HG02852 (cell line): ENCODE measurements at regions not wholly inside any gene's neighbourhood (a gene's known extent, or its start where the extent isn't known, plus 50 kb on each side); places are given as distances from the start of the nearest gene placed in this dataset.
"Not testable (repeated sequence)": the region's sequence is repeated elsewhere in the genome, so short reads cannot be mapped to it uniquely, and the experiment has no call there.

Source experiments
- ATAC-seq: cut with Tn5 transposase; IDR thresholded peaks from one replicate; pipeline ENCODE4 v1.9.1; 2021; ENCODE audit warnings: mild to moderate bottlenecking, moderate library complexity; ENCODE audit not compliant: unreplicated experiment

DNA sequence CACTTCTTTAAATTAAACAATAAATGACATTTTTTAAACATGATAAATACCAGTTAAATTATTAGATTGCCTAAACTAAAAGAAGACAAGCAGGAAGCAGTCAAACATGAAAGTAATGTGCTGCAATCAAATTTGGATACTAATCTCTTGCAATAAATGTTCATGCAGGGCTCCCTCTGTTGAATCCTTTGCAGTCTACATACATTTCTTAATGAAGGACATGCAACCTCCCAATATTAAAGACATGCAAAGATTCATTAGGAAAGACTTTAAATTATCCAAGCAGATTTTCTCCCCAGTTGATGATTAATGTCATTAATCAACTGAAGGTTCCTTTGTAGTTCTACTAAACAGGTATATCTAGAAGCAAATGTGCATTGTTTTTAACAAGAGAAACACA is 245.4 kb downstream of the ZIC4 start:
- no peak for ATAC-seq

DNA sequence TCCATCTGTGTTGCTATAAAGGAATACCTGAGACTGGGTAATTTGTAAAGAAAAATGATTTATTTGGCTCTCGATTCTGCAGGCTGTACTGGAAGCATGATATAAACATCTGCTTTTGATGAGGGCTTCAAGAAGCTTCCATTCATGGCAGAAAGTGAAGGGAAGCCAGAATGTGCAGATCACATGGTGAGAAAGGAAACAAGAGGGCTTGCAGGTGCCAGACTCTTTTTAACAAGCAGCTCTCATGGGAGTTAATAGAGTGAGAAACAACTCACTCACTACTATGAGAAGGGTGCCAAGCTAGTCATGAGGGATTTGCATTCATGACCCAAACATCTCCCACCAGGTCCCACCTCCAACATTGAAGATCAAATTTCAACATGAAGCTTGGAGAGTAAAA is 247.2 kb downstream of the ZIC4 start:
- ATAC-seq, result no peak

DNA sequence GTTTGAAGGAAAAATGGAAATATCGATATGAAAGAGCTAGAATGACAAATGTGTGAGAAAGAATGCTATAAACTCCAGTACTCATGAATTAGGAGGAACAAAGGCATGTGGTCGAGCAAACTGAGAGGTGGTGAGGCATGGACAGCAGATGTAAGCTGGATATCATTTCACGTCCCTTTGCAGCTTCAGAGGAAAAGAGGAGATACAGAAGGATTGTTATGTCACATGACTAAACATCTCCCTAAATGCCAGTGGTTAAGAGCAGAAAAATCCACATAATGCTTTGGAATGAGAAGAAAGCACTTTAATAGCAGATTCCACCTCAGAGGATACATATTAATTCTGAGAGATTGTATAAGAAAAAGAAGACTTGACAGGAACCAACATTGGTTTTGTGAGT is 248.7 kb downstream of the ZIC4 start:
- ATAC-seq, result no peak

DNA sequence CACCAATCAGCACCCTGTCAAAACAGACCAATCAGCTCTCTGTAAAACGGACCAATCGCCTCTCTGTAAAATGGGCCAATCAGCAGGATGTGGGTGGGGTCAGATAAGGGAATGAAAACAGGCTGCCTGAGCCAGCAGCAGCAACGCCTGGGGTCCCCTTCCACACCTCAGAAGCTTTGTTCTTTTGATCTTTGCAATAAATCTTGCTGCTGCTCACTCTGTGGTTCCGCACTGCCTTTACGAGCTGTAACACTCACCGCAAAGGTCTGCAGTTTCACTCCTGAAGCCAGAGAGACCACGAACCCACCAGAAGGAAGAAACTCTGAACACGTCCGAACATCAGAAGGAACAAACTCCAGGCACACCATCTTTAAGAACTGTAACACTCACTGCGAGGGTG is 251.4 kb downstream of the ZIC4 start:
- not testable (repeated sequence) for ATAC-seq

DNA sequence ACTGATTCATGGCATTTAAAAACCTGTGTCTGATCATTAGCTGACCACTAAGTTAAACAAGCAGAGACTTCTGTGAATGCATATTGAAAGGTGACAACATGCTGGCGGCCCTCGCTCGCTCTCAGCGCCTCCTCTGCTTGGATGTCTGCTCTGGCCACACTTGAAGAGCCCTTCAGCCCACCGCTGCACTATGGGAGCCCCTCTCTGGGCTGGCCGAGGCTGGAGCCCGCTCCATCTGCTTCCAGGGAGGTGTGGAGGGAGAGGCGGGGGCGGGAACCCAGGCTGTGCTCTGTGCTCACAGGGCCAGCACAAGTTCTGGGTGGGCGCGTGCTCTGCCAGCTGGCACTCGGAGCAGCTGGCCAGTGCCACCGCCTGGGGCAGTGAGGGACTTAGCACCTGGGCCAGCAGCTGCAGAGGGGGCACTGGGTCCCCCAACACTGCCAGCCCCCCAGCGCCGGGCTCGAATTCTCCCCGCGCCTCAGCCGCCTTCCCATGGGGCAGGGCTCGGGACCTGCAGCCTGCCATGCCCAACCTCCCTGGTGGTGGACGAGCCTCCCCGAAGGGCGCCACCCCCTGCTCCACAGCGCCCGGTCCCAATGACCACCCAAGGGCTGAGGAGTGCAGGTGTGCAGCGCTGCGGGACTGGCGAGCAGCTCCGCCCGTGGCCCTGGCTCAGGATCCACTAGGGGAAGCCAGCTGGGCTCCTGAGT is 252.4 kb downstream of the ZIC4 start:
- ATAC-seq, result no peak

DNA sequence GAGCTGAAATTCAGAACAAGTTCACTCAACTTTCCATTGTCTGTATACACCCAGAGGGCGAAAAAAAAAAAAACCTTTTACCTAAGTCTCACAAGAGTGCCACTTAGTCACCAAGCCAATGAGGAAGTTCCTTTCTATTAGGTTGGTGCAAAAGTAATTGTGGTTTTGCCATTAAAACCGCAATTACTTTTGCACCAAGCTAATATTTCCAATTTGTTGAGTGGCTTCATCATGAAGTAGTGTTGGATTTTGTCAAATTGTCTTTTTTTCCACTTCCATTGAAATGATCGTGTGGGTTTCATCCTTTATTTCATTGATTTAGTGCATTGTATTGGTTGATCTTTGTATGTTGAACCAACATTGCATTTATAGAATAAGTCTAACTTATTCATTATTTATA is 253.9 kb downstream of the ZIC4 start:
- ATAC-seq, result no peak

DNA sequence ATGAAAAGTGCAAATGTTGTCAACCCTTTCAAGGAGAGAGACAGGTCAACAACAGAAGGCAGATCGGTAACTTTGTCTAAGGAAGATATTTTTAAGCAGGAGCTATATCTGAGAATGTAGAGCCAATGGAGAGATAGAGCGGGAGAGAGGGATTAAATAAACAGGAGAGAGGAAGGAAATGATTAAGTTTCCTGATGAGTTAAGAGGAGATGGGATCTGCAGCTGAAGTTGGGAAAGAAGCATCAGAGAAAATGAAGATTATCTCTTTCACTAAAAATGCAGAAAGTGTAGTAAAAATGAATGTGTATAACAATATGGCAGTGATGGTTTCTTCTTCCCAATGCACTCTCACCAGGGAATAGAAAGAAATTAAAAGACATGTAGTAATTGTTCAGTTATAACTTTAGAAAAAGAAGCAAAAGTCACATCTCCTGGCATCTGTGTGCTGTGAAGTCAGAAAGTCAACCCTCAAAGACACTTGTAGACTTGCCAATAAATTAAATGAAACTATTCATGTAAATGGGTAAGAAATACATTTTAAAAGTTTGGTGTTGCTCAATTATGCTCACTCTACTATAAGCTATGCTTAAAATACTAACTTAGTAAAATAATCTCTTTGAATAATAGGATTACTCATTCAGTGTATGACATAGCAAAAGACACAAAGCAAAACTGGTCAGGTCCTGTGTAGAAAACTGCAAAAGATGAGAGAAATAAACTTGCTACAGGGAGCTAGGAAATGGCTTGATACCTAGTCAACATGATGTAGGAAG is 264.6 kb downstream of the ZIC4 start:
- ATAC-seq, result no peak

DNA sequence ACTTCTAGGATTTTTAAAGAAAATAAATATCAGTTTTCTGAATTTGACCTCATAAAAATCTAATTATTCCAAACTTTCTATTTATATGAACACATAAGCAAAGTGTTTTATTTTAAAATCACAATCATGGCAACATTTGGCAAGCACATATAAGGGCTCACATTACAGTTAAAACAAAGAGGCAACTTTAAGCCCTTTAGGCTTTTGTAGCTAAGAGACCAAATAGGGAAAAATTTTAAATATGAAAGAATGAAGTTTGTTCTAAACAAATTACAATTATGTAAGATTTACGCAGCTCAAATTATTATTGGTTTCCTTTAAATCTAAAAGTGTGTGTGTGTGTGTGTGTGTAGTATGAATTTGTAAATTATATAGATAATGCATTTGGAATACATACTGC is 267.0 kb downstream of the ZIC4 start:
- ATAC-seq, result no peak

DNA sequence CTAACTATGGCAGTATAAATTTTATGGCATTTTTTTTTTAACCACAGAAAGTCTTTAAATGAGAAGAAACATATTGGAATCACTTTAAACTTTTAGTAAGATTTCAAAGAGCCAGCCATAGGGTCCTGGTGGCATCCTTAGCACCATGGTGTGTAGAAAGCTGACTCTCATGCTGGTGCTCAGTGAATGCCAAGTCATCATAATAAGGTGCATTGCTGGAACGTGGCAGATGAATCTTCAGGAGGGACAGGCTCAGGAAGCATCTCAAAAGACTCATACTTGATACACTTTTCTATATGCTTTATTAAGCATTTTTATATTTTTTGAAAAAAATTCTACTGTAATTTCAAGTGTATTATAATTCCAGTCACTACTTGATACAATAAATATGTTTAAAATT is 274.2 kb downstream of the ZIC4 start:
- no peak for ATAC-seq

DNA sequence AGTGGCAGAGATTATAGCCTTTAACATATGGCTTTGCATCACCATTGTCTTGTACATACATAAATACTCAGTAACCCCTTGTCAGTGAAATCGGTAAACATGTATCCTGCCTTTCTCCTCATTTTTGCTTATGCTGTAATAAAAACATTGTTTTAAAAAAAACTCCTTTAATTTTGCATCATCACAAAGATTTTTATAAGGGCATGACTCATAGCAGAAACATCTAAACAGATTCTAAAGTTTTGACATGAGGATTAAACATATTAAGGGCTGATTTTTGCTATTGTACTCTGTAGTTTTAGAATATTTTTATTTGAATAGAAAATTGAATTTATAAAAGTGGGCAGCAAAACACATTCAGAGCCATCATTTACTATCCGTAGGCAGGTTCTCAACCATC is 275.9 kb downstream of the ZIC4 start:
- ATAC-seq, result no peak

DNA sequence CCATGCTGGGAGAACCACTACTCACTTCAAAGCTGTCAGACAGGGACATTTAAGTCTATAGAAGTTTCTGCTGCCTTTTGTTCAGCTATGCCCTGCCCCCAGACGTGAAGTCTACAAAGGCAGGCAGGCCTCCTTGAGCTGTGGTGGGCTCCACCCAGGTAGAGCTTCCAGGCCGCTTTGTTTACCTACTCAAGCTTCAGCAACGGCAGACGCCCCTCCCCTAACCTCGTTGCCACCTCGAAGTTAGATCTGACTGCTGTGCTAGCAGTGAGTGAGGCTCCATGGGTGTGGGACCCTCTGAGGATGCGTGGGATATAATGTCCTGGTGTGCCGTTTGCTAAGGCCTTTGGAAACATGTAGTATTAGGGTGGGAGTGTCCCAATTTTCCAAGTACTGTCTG is 276.7 kb downstream of the ZIC4 start:
- ATAC-seq, result no peak

DNA sequence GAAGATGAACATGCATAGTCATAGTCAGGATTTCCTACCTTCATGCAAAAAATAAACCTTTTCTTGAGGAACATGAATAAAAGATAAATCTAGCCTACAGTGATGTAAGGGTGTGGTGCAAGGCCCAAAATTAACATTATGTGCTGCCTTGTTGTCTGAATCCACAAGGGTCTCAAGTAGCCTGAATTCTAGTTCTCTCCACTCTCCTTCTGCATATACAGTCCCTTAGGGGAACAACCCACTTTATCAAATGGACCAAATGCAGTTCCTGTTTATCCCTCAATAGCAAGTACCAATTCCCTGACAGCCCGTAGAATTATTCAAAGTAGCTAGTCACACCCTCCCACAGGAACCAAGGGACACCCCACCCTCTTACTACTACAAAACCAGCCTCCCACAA is 284.0 kb downstream of the ZIC4 start:
- no peak for ATAC-seq

DNA sequence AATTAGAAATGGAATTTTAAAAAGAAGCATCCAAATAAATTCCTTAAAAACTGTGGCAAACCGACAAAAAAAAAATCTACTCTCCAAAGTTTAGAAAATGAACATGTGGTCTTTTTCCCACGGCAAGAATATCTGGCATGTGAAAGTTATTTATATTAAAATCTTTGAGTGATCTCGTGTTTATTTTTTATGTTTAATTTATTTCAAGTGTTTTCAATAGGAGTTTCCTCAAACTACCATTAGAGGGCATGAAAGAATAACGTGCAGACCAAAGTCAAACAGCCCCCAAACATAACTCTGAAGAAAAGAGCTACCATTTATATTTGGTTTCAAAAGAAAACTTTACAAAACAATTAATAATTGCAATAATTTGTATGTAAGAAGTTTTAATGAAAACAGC is 286.4 kb downstream of the ZIC4 start:
- ATAC-seq, result no peak

DNA sequence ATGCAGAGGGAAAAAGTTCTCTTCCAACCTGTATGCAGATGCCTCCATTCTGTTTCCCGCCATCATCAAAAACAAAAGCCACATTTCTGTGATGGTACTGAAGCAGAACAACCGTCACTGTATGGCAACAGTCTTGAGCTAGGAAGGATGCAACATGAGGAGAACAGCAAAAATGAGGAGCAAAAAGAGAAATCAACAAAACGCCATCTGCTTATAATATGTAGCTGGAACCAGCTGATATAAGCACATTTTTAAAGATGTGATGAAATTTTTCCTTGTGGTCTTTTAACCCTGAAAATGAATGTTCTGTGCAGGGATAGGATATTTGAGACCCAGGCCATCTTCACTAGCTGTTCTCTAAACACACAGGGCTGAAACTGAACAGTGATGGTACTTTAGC is 287.0 kb downstream of the ZIC4 start:
- no peak for ATAC-seq

DNA sequence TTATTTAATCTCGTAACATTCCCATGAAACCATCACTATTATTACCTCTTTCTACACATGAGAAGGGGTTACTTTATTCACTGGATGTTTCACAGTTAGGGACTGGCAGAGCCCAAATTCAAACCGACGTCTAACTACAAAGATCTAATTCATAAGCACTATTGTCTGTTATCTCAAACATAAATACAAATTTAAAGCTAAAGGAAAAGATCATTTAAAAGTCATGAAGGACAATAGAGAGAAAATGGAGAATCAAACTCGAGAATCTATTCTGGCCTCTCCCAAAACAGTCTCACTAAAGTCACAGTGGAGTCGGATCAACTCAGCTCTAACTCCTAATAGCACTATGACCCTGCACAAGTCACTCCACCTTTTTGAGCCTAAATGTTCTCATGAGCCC is 287.7 kb downstream of the ZIC4 start:
- no peak for ATAC-seq

DNA sequence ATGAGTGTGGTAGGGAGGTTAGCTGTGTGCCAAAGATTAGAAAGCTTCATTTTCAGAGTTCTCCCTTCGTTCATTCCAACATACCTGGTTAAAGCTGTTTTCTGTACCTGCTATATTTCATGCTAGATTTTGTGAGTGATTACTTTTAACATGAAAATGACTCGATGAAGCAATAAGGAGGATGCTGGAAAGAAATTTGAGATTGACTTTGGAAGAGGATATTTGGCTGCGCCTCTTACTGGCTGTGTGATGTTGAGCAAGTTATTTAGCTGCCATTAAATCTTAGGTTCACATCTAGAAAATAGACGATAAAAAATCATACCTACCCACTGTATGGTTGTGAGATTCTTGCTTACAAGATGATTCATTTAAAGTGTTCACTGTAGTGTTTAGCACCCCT is 288.7 kb downstream of the ZIC4 start:
- no peak for ATAC-seq

DNA sequence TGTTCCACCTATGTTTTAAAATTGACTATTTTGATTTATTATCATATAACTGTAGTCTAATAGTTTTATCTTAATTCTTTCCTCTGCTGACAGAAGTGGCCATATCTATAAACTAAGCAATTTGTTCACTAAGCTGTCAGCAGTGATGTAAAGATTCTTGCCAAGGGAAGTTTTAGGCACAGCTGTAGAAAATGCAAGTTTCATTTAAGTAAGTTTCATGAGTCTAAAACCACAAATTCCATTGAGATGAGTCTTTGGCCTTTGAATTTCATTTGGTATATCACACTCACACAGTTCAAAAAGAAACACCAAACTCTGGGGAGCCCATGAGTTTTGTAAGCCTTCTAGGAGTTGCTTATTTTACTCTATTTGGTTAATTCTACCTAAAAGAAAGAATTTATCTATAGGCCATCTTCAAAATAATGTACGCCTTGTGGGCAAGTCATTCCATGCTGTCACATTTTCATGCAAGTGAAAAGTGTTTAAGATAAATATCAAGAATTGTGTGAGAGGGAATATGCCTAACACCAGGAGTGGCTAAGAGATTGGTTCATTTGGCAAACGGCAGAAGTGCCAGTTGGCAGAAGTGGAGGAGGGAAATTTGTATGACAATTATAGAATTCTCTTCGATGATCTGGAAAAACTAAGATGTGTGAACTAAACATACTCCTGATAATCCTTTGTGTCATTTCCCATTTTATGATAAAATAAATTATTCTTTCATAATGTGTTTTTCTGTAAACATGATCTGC is 292.9 kb downstream of the ZIC4 start:
- no peak for ATAC-seq

DNA sequence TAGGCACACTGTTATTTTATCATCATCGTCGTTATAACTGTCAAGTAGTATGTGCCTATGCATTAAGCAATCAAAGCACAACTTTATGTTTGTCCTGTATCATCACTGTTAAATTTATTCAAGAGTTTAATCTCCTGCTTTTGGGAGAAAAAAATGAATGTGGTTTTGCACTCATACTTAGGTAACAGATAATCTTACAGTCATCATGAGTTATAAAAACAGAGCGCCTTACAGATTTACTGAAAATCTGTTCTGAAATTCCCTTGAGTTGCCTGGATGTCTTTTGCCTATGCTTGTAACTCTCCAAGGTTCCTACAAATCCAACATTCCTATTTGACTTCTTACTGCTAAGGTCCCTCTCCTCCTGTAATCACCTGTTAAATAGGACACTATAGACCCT is 307.3 kb downstream of the ZIC4 start:
- ATAC-seq, result no peak

DNA sequence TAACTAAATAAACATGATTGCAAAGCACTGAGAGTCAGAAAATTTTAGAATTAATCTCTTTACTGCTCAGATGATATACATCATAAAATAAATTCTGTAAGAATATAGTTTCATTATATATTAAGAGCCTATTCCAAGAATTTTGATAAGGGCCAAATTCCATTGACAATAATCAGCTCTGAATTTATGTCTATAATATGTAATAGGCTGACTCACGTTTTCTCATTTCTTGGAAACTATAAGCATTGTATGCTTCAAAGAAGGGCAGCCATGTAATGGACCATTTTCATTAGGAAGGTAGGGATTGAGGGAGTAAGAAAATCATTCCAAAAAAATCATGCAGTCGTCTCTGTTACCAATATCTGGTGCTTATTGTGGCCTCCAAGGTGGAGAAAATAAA is 315.9 kb downstream of the ZIC4 start:
- no peak for ATAC-seq

DNA sequence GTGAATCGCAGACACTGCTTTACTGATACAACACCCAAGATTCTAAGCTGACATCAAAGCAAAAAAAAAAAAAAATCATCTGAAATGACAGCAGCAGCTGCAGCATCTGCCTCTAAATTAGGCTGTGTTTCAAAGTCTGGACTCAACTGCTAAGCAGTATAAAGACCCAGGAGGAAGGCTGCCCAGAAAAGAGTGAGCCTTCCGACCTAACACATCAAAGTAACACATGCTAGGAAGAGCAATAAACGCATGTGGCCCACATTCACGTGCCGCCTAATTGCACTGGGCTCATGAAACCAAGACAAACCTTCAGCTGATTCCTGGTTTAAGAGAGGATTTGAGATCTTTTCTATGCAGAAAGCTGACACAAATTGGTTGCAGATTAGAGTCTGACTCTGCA is 317.1 kb downstream of the ZIC4 start:
- no peak for ATAC-seq

DNA sequence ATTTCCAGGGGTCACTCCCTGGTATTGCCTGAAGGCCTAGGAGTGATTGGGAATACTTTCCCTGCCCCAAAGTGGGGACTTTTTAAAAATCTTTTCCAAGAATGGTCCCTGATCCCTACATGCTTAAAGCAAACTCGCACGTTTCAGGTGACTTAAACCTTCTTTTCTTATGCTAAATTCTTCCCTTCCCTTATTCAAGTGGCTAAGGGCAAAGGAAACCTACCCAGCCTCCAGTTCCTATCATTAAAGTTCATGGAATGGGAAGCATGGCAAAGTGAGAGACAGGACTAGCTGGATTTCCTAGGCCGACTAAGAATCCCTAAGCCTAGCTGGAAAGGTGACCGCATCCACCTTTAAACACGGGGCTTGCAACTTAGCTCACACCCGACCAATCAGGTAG is 346.8 kb downstream of the ZIC4 start:
- not testable (repeated sequence) for ATAC-seq

DNA sequence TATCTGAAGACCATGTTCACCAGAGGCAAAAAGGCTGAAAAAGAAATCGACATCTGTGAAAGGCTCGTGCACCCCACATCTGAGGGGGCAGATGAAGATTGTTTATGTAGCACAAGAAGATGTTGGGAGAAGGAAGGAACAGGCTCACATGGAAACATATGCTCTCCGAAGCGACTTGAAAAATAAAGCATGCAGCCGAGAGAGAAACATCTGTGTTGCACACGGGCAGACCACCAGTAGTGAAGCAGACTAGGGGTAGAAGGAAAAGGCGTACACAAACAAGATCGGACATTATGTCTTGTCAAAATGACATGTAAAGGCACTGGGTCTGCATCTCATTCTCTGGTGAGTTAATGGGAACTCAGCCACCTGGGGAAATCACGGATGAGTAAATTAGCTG is 356.5 kb downstream of the ZIC4 start:
- no peak for ATAC-seq
